Ureter (tissue), 1 donor: ENCODE measurements at regions not wholly inside any gene's neighbourhood (a gene's known extent, or its start where the extent isn't known, plus 50 kb on each side); places are given as distances from the start of the nearest gene placed in this dataset.
"Not testable (repeated sequence)": the region's sequence is repeated elsewhere in the genome, so short reads cannot be mapped to it uniquely, and the experiment has no call there.

Source experiments
- DNase-seq: peaks from one replicate; pipeline ENCODE4 v3.0.0-alpha.2; 2020; ENCODE audit warnings: low spot score
- donor health status: DM: yes; HTN: yes; CAD: no.

- DNase-seq = not testable (repeated sequence)
These were observed 1656.3 kb upstream of the LRRTM3 start for GRCh38 chr10:65269551-65269950.

GRCh38 chr10:65270969-65271368, 1654.9 kb upstream of the LRRTM3 start:
- DNase-seq = no peak

GRCh38 chr10:65273115-65273514, 1652.7 kb upstream of the LRRTM3 start:
- DNase-seq = no peak

DNA sequence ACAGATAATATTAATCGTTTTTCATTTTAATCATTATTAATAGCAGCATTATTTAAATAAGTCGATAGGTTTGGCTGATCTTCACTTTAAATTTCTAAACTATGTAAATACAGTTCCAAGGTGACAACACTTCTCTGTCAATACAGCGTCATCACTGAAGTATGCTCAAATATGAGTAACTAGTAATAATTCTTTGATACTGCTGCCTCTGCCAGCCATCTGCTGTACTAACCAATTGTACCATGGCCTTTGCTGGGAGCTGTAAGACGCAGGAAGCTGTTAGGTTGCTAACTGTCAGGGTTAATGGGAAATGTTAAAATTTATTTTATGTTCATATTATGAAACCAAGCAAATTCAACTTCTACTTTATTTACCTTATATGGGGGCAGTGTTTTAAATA, 1650.5 kb upstream of the LRRTM3 start:
- no peak for DNase-seq

DNA sequence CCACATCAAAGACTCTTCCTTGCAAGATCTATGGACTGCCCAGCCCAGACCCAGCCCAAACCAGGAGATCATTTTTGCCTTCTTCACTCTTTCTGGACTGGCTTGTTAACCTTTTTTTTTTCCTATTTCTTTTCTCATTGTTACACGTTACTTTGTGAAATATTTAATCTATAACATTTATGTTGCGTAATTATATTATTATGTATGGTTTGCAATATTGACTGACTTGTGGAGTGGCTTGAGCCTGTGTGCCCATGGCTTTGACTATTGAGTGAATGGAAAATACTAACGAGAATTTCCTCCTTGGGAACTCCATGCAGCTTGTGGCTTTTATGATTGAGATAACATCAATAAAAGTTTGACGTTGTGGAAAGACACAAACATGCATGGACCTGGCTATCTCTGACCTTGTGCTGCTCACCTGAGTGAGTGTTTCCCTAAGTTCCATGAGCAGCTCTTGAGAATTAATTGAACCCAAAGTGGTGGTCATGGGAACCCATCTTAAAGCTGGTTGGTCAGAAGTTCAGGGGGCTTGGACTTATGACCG, 1641.3 kb upstream of the LRRTM3 start:
- DNase-seq = no peak

DNA sequence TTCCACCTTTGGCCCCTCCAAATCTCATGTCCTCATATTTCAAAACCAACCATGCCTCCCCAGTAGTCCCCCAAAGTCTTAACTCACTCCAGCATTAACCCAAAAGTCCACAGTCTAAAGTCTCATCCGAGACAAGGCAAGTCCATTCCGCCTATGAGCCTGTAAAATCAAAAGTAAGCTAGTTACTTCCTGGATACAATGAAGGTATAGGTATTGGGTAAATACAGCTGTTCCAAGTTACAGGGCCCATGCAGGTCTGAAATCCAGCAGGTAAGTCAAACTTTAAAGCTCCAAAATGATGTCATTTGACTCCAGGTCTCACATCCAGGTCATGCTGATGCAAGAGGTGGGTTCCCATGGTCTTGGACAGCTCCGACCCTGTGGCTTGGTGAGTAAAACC, 1640.1 kb upstream of the LRRTM3 start:
- DNase-seq = not testable (repeated sequence)

DNA sequence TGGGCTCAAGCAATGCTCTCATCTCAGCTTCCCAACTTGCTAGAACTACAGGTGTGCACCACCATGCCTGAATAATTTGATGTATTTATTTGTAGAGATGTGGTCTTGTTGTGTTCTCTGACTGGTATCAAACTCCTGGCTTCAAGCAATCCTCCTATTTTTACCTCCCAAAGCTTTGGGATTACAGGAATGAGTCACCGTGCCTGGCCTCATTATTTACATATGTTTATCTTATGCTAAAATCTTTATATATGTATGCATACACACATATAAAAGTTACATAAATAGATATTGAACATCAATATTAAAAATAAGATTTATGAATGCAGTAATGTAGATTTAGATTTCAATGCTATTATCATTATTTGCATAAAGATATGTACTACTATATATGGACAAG, 1634.5 kb upstream of the LRRTM3 start:
- DNase-seq = no peak

DNA sequence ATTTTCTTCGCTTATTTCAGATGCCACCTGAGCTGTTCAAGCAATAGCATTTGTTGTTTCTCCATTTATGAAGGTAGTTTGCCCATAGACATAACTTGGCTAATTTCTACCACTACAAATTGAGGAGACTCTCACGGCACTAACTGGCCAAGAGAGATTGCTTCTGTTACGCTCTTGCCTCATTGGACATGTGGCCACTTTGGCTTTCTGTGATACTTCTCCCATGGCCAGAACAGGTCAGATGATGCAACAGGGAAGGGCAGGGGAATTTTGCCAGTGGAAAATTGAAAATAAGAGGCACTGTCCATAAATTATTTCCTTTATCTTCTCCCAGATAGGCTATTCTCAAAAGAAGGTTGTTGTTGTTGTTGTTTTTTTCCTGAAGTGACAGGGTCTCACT, 1633.3 kb upstream of the LRRTM3 start:
- no peak for DNase-seq

- no peak for DNase-seq
These were observed 1631.5 kb upstream of the LRRTM3 start for GRCh38 chr10:65294329-65294728.

DNA sequence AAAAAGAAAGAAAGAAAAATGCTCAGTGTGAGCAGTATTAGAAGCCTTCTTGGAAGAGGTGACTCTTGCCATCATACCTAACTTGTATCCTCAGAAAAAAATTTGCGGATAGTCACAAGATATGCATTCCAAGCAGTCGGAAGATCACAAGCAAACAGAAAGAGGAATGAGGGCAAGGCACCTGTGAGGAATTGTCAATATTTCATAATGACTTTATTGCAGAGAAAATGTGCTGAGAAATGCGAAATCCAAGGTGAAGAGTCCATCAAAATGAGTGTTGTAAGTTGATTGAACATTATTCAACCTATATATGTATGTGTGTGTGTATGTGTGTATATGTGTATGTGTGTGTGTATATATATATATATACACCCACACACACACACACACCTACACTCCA, 1624.7 kb upstream of the LRRTM3 start:
- no peak for DNase-seq

DNA sequence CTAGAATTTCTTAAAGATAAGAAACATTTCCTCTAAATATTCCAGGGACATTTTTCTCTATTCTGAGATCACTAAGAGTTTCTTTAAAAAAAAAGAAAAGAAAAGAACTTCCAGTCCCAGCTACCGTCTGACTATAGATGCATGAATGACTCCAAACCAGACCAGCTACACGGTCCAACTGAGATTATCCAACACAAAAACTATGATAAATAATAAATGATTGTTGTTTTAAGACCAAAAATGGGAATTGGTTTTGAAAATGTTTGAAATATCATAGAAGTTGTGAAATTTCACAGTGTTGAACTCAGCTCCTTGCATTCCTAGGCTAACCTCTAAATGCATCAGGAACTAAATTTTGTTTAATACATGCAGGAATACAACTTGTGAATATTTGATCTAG, 1619.6 kb upstream of the LRRTM3 start:
- no peak for DNase-seq

DNA sequence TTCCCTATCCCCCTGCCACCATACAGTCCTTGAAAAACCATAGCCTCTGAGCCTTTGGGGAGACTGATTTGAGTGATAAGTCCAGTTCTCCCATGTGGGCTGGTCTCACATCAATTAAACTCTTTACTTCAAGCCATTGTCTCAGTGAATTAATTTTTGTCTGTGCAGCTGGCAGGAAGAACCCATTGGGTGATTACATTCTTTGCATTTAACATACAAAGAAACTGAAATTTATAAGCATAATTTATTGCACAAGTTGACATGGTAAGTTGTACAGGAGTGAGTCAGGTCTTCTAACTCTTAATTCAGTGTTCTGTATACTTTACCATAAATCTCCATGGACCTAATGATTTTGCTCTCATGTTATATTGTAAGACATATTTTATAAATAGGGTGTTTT, 1613.0 kb upstream of the LRRTM3 start:
- no peak for DNase-seq

GRCh38 chr10:65313406-65313805, 1612.4 kb upstream of the LRRTM3 start:
- DNase-seq = no peak

DNA sequence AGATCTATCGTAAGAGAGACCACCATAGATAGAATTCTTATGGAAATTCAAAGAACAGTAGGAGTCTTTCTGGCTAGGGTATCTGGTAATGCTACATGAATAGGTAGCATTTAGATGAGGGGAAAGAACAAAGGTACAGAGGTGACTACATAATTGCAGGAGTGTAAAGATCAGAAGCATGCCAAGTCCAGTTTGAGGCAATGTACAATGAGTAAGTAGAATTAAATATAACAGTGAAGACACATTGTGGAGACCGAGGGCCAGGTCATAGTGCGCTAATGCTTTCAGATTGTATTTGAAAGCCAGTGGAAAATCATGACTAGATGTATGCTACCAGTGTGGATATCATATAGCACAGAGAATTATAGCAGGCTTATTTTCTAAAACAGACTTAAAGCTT, 1611.6 kb upstream of the LRRTM3 start:
- DNase-seq = no peak

DNA sequence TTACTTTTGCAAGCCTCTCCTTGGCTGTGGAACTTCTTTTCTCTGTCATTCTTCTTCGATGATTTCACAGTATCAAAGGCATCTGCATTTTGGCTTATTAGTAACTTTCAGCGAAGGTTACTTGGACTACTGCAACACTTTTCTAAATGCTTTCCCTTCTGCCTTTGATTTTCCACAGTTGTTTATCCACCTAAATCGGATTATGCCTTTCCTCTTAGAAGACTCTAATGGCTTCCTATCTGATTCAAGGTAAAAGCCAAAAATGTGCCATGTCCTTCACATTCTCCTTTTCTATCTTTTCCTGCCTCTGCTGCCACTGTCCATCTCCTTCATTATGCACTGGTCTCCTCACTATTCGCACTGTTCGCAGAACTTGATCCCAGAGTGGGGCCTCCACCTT, 1606.3 kb upstream of the LRRTM3 start:
- DNase-seq = no peak

GRCh38 chr10:65320236-65321026, 1605.4 kb upstream of the LRRTM3 start:
- no peak for DNase-seq

DNA sequence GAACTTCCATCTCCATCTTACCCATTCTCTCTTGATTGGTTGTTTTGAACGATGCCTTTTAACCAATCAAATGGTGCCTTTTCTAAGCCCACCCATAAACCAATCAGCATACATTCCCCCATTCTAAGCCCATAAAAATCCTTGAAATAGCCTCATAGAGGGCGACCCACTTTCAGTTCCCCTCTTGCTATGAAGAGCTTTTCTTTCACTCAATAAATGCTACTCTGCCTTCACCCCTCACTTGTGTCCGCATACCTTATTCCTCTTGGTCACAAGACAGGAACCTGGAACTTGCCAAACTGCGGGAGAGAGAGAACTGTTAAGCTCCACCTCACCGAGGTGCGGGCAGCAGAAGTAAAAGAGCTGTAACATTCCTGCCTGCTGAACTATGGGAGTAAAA, 1602.0 kb upstream of the LRRTM3 start:
- no peak for DNase-seq

- DNase-seq = no peak
These were observed 1599.9 kb upstream of the LRRTM3 start for GRCh38 chr10:65325913-65326312.

- DNase-seq = no peak
These were observed 1597.3 kb upstream of the LRRTM3 start for GRCh38 chr10:65328486-65328885.

- no peak for DNase-seq
These were observed 1590.5 kb upstream of the LRRTM3 start for GRCh38 chr10:65335311-65335710.

DNA sequence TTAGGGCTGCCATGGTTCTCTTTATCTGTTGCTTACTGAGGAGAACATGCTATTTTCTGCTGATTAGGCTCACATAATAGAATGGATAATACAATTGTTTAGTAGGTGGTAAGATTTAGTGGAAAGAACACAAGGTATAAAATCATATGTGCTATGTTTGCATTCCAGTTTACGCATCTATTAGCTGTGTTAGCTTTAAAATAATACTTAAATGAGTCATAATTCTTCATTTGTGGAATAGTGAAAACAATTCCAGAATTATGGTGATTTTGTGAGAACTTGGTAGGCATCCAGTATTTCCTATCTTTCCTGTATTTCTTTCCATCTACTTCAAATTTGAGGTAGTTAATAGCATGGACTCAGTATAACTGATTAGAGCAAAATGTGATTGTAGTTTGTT, 1585.5 kb upstream of the LRRTM3 start:
- DNase-seq = no peak

- no peak for DNase-seq
These were observed 1584.4 kb upstream of the LRRTM3 start for GRCh38 chr10:65341323-65341925.

DNA sequence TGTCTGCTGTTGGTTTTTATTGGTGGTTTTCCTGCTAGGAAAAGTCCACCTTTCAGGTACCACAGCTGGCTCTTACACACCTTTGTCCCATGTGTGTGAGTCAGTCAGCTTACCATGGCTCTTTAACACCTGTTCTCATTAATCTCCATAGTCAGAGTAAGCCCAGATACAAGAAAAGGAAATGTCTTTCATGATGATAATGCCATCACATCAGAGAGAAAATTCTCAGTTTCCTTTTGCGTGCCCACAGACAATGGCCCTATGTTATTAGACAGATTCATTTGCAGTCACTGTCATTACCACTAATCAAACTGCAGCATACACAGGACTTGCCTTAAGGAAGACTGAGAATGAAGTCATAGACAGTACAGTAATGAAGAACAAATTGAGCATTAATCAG, 1583.6 kb upstream of the LRRTM3 start:
- DNase-seq = no peak
